ENCODE measurements at regions not wholly inside any gene's neighbourhood (a gene's known extent, or its start where the extent isn't known, plus 50 kb on each side); places are given as distances from the start of the nearest gene placed in this dataset.
"Not testable (repeated sequence)": the region's sequence is repeated elsewhere in the genome, so short reads cannot be mapped to it uniquely, and the experiment has no call there.

- DNase-seq, result peak; percentile 24
These were observed 900.9 kb downstream of the FLRT2 start for GRCh38 chr14:86430853-86431252.

- no peak for DNase-seq
These were observed 893.3 kb downstream of the FLRT2 start for GRCh38 chr14:86423214-86423613.

- DNase-seq, result no peak
These were observed 890.2 kb downstream of the FLRT2 start for GRCh38 chr14:86420131-86420530.

DNA sequence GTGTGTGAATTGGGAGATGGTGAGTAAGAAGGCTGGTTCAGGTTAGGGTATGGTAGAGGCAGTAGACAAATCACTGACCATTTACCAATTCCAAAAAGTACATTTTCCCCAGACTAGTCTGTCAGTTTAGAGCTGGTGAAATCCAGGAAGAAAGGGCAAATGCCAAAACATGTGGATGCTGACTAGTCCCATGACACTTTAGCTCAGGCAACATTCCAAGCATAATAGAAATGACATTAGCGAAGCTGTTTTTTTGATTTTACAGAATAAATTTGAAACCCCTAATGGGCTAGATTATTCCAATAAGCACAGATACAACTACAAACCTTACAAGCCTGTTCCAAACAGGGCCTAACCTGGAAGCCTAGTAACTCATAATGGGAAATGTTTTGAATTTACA is 884.2 kb downstream of the FLRT2 start:
- DNase-seq, result no peak

DNA sequence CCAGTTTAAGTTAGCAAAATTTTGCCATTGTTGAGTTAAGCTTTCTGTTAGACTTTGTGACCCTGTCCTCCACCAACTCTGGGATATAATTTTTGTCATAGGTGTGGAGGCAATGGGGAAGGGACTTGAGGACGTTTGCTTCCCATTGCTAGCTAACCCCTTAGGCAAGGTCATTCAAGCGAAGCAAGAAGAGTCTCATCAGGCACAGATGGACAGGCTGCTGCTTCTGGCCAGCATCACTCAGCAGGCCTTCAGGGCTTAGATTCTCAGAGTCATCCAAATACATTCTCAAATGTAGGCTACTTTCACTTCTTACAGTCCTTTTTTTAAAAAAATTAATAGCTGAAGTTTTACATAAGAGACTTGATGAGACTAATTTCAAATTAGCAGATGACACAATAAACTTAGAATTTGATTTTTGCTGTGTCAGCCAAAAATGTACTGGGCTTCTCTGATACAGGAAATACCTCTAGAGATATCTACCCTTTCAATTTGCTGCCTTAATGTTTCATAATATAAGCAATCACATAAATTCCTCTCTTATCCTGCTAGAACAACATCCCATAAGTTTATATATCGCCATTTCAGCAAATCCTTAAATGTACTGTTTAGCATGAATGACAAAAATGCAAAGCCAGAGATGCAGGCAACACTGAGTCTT is 875.2 kb downstream of the FLRT2 start:
- peak; percentile 16 for DNase-seq

- DNase-seq, result no peak
These were observed 874.5 kb downstream of the FLRT2 start for GRCh38 chr14:86404425-86404824.

- no peak for DNase-seq
These were observed 872.6 kb downstream of the FLRT2 start for GRCh38 chr14:86402545-86402944.

DNA sequence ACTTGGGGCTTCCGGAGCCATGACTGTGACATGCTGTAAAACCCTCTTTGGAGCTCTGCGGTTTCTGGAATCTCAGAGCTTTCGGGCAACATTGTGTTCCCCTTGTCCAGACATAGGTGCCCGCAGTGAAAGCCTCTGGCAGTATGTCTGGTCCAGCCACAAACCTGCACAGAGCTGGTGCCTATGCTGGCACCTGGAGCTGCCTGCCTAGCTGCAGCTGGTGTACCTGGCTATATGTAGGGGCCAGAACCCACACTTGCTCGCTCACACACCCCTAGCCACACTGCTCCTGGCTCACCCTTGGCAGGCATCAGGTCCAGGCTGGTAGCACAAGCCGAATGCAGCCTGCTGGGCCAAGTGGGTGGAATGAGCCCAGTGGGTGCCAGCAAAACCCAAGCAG is 861.1 kb downstream of the FLRT2 start:
- DNase-seq, result no peak

GRCh38 chr14:86388216-86388615 is 858.3 kb downstream of the FLRT2 start:
- no peak for DNase-seq

GRCh38 chr14:86373886-86374285 is 843.9 kb downstream of the FLRT2 start:
- DNase-seq, result no peak

- no peak for DNase-seq
These were observed 842.5 kb downstream of the FLRT2 start for GRCh38 chr14:86372402-86372801.

GRCh38 chr14:86364634-86365033 is 834.7 kb downstream of the FLRT2 start:
- no peak for DNase-seq

DNA sequence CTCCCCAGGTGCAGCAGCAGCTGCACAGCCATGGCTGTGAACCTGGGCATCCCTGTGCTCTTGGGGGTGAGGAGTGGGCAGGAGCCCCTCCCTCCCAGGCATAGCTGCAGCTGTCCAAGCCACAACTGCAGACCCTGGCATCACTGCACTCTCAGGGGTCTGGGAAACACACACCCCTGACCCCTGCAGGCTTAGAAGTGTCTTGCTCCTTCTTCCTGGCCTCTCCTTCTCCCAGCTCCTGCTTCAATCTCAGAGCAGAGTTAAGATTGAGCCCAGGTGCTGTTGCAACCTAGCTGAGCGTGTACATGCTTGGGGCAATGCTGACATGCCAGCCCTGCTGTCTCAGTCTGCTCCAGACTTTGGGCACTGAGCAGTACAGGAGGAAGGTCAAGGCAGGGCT is 833.6 kb downstream of the FLRT2 start:
- DNase-seq, result no peak

- no peak for DNase-seq
These were observed 833.1 kb downstream of the FLRT2 start for GRCh38 chr14:86363047-86363446.

- DNase-seq, result peak; percentile 67
These were observed 827.9 kb downstream of the FLRT2 start for GRCh38 chr14:86357876-86358275.

- no peak for DNase-seq
These were observed 827.2 kb downstream of the FLRT2 start for GRCh38 chr14:86357119-86357518.

DNA sequence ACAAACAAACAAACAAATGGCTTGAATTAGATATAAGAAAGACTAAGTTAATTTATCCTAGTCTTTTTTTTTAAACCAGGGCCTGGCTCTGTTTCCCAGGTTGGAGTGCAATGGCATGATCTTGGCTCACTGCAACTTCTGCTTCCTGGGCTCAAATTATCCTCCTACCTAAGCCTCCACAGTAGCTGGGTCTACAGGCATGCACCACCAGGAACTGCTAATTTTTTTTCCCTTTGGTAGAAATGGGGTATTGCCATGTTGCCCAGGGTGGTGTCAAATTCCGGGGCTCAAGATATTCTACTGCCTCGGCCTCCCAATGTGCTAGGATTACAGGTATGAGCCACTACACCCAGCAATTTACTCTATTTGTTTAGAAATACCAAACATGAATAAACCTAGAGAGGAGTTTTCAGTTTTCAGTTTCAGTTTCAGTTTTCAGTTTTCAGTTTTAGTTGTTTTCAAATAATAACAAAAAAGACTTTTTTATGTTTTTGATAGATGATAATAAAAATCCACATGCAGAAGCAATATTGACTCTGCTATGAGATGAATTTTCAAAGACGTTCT is 817.0 kb downstream of the FLRT2 start:
- DNase-seq, result no peak

- DNase-seq, result no peak
These were observed 804.4 kb downstream of the FLRT2 start for GRCh38 chr14:86334355-86334754.

DNA sequence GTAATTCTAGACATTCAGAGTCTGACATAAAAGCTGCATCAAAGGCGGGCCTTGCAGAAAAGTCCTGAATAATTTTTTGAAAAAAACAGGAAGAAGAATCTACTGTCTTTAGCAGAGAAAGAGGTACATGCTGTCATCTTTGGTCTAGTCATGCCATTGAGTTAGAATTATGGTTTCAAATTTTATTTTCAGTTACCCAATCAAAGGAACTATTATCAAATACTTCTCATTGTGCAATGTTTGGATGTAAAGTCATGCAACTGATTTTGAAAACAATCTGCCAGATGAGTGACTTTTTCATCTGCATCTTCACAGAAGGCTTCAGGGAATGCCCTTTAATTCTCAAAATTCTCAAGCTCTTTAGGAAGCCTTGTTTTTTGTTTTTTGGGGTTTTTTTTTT is 803.5 kb downstream of the FLRT2 start:
- no peak for DNase-seq

DNA sequence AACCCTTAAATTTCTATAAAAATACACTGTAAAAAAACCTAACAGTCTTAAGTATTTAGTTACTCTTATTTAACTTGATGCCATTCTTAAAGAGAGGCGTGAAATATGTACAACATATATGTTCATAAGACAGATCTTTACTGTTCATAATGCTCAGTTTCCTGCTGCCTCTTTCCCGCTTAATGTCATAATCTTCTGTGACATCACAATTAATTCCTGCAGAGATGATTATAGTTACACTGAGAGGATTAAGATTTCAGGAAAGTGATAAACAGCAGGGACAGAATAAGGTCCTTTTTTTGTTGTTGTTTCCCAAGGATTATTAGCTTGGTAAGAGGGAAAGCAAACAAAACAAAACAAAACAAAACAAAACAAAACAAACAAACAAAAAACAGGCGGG is 801.4 kb downstream of the FLRT2 start:
- DNase-seq, result no peak

DNA sequence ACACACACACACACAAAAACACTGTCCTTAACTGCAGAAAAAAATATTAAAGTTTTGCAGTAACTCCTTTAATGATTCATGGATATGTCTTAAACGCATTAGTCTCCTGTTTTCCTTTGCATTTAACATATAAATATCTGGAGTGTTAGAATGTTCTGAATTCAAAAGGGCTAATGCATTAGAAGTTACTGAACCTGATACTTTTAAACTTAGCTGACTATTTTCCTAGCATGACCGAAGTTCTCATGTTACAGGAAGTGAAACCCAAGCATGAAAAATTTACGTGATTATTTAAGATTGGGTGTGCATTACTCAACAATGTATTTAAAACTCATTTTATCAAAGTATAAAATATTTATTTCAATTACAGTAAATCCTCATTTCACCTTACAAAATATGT is 791.2 kb downstream of the FLRT2 start:
- no peak for DNase-seq

GRCh38 chr14:86312154-86312665 is 782.3 kb downstream of the FLRT2 start:
- DNase-seq, result not testable (repeated sequence)

DNA sequence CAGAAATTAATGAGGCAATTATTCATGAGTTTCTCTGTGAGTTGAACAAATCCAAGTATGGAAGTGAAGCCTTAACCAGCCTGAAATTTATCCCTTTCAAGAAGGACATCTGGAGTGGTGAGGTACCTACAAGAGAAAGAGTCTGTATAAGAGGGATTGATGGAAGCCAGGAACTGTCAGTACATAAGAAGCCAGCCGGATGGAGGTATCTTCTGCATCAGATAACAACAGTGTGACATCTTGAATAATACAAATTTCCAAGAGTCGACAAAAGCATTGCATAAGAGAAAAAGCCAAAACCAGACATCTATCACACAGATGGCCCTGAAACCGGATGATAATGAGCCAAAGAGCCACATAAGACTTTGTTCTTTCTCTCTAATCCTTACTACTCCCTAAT is 781.2 kb downstream of the FLRT2 start:
- no peak for DNase-seq

DNA sequence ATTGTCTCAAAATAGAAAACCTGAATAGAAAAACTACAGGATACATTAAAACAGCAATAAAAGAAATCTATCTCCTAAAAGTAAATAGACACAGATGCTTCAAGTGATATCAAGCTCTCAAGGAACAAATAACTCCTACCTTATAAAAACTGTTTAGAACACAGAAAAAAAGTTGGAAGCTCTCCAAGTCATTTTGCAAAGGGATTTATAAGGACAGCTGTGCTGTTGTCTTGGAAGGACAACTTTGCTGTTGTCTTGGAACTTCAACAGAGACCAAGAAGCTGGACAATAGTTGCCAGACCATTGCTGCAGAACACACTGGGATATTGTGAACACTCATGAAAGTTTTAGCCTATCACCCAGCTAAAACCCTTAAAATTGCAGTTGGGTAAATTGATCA is 780.7 kb downstream of the FLRT2 start:
- DNase-seq, result no peak

- no peak for DNase-seq
These were observed 780.2 kb downstream of the FLRT2 start for GRCh38 chr14:86310148-86310547.

Data from eye (tissue), 1 donor.